A549 (cell line): ENCODE measurements at regions not wholly inside any gene's neighbourhood (a gene's known extent, or its start where the extent isn't known, plus 50 kb on each side); places are given as distances from the start of the nearest gene placed in this dataset.

Experiments
- ATAC-seq, 2 experiments: fragments of 200-7000 bp in 1 of 2; fragments of >200 bp in 1 of 2; cut with Nextera tagmentation in 1 of 2; cut with Tn5 transposase in 1 of 2; 3 replicates each; pipeline versions ENCODE4 v1.8.0 to v1.9.1; 2018 to 2020; ENCODE audit warnings: mild to moderate bottlenecking in 1 of 2, moderate library complexity in 1 of 2
- CTCF ChIA-PET: fragments of 300-600 bp; sonication (Branson Sonifier 250); formaldehyde crosslinking; extraction: SDS; loops from one replicate; lab custom pipeline; 2021; ENCODE audit warnings: antibody characterized with exemption, inconsistent platforms; lab: Yijun Ruan, JAX
- POLR2A ChIA-PET: fragments of 350-600 bp; formaldehyde crosslinking; extraction: SDS; loops from one replicate; lab custom pipeline; 2021; ENCODE audit warnings: antibody characterized with exemption, inconsistent platforms; lab: Yijun Ruan, JAX
- DNase-seq, 2 experiments: peaks; one replicate each; pipeline versions ENCODE4 v3.0.0 to v3.0.0-alpha.2; 2011 to 2016; ENCODE audit warnings: low read depth in 1 of 2, low spot score in 1 of 2
- FAIRE-seq: peaks from 2 replicates; lab custom pipeline; 2011; peaks lifted over from hg19 to GRCh38; lab: Jason Lieb, UNC
- H3K27ac ChIP-seq, 2 experiments: fragments of >200 bp; sonication (Bioruptor Twin); formaldehyde crosslinking; 3 replicates each; pipeline ENCODE4 v1.5.1; 2016 to 2017
- H3K4me1 ChIP-seq: fragments of >200 bp; sonication (Bioruptor Twin); formaldehyde crosslinking; 3 replicates; pipeline ENCODE4 v1.6.1; 2016
- H3K4me2 ChIP-seq: fragments of >200 bp; sonication (Bioruptor Twin); formaldehyde crosslinking; 3 replicates; pipeline ENCODE4 v1.6.1; 2016
- H3K4me3 ChIP-seq: fragments of >200 bp; sonication (Bioruptor Twin); formaldehyde crosslinking; 3 replicates; pipeline ENCODE4 v1.5.1; 2016
- H3K9me3 ChIP-seq: fragments of >200 bp; sonication (Bioruptor Twin); formaldehyde crosslinking; 3 replicates; pipeline ENCODE4 v1.6.1; 2016
- BCL3 ChIP-seq: fragments of >200 bp; sonication (Bioruptor Twin); formaldehyde crosslinking; IDR thresholded peaks from 3 replicates; pipeline ENCODE4 v1.6.1; 2016
- CBX2 ChIP-seq: fragments of 200-600 bp; sonication (generic); IDR thresholded peaks from 2 replicates; pipeline ENCODE4 v1.6.1; 2016; ENCODE audit warnings: low read depth, mild to moderate bottlenecking, borderline replicate concordance
- CHD2 ChIP-seq: fragments of 150-350 bp; IDR thresholded peaks from 2 replicates; pipeline ENCODE4 v1.6.1; 2014; ENCODE audit warnings: low read length; ENCODE audit not compliant: partially characterized antibody
- CHD4 ChIP-seq: fragments of 200-600 bp; sonication (generic); IDR thresholded peaks from 2 replicates; pipeline ENCODE4 v1.6.1; 2016; ENCODE audit warnings: antibody characterized with exemption, mild to moderate bottlenecking, borderline replicate concordance
- E2F6 ChIP-seq: IDR thresholded peaks from 2 replicates; pipeline ENCODE4 v1.6.1; 2012; ENCODE audit warnings: low read depth, borderline replicate concordance
- EP300 ChIP-seq, 2 experiments: fragments of >200 bp; sonication (Bioruptor Twin); formaldehyde crosslinking; IDR thresholded peaks; 2 replicates in 1 of 2; 3 replicates in 1 of 2; pipeline ENCODE4 v1.6.1; 2016 to 2017
- FOSB ChIP-seq: fragments of 250-450 bp; sonication (Bioruptor Pico); IDR thresholded peaks from 2 replicates; pipeline ENCODE4 v1.5.0; 2020; ENCODE audit warnings: mild to moderate bottlenecking, moderate library complexity
- FOSL2 ChIP-seq, 2 experiments: fragments of 450-650 bp in 1 of 2; fragments of >200 bp in 1 of 2; sonication (Bioruptor Twin) in 1 of 2; formaldehyde crosslinking; IDR thresholded peaks; 2 replicates each; pipeline versions ENCODE4 v1.5.0 to v1.6.1; 2016 to 2020; ENCODE audit warnings: mild to moderate bottlenecking in 1 of 2, moderate library complexity in 1 of 2
- HOXB5 ChIP-seq: fragments of 250-450 bp; sonication (Bioruptor Pico); IDR thresholded peaks from 2 replicates; pipeline ENCODE4 v1.5.0; 2020; ENCODE audit warnings: mild to moderate bottlenecking, moderate library complexity
- JUNB ChIP-seq: fragments of >200 bp; sonication (Bioruptor Twin); formaldehyde crosslinking; IDR thresholded peaks from 2 replicates; pipeline ENCODE4 v1.6.1; 2016
- MAFK ChIP-seq: fragments of 450-650 bp; IDR thresholded peaks from 2 replicates; pipeline ENCODE4 v1.6.1; 2014; ENCODE audit not compliant: partially characterized antibody
- MAZ ChIP-seq: fragments of 150-350 bp; IDR thresholded peaks from 2 replicates; pipeline ENCODE4 v1.6.1; 2014; ENCODE audit warnings: antibody characterized with exemption, low read depth, low read length, borderline replicate concordance
- PHF8 ChIP-seq: fragments of 200-600 bp; sonication (generic); IDR thresholded peaks from 2 replicates; pipeline ENCODE4 v1.6.1; 2016; ENCODE audit warnings: low read depth, mild to moderate bottlenecking, antibody characterized with exemption, moderate library complexity, borderline replicate concordance
- POLR2A ChIP-seq: IDR thresholded peaks from 2 replicates; pipeline ENCODE4 v1.6.1; 2012; ENCODE audit warnings: mild to moderate bottlenecking, low read length
- POLR2AphosphoS2 ChIP-seq: conservative IDR thresholded peaks from 2 replicates; pipeline ENCODE4 v1.6.1; 2012; ENCODE audit warnings: low read length, improper control_type of control experiment, inconsistent platforms
- RAD21 ChIP-seq, 2 experiments: fragments of >200 bp in 1 of 2; sonication (Bioruptor Twin) in 1 of 2; formaldehyde crosslinking in 1 of 2; IDR thresholded peaks in 1 of 2; conservative IDR thresholded peaks in 1 of 2; 2 replicates in 1 of 2; 3 replicates in 1 of 2; pipeline ENCODE4 v1.6.1; 2012 to 2018; ENCODE audit warnings: inconsistent platforms in 1 of 2
- RARB ChIP-seq: fragments of 250-450 bp; sonication (Bioruptor Pico); IDR thresholded peaks from 2 replicates; pipeline ENCODE4 v1.8.0; 2021; ENCODE audit warnings: mild to moderate bottlenecking, moderate library complexity
- RNF2 ChIP-seq: fragments of 200-600 bp; sonication (generic); IDR thresholded peaks from 2 replicates; pipeline ENCODE4 v1.6.1; 2016; ENCODE audit warnings: low read depth, mild to moderate bottlenecking, antibody characterized with exemption, moderate library complexity, borderline replicate concordance
- SMC3 ChIP-seq: fragments of >200 bp; sonication (Bioruptor Twin); formaldehyde crosslinking; IDR thresholded peaks from 3 replicates; pipeline ENCODE4 v1.6.1; 2018; ENCODE audit warnings: inconsistent platforms
- SREBF2 ChIP-seq: fragments of 450-650 bp; IDR thresholded peaks from 2 replicates; pipeline ENCODE4 v1.6.1; 2014; ENCODE audit warnings: mild to moderate bottlenecking, moderate library complexity
- TP53 ChIP-seq: fragments of 250-450 bp; sonication (Bioruptor Pico); IDR thresholded peaks from 2 replicates; pipeline ENCODE4 v1.5.0; 2021; ENCODE audit warnings: mild to moderate bottlenecking, moderate library complexity
- ZNF302 ChIP-seq: fragments of 250-450 bp; sonication (Bioruptor Pico); IDR thresholded peaks from 2 replicates; pipeline ENCODE4 v1.9.0; 2021; ENCODE audit warnings: inconsistent platforms, mild to moderate bottlenecking, moderate library complexity
- WGBS: methylation state at CpG from one replicate; pipeline ENCODE4 v1.1.6; 2017; ENCODE audit errors: missing lambda C conversion rate; 5-methylcytosine and 5-hydroxymethylcytosine counted together
- TF ChIP-seq, protein P1 (sequence below): fragments of >200 bp; sonication (Bioruptor Twin); formaldehyde crosslinking; IDR thresholded peaks from 3 replicates; pipeline ENCODE4 v1.5.1; 2016
- TF ChIP-seq, protein P2 (sequence below): IDR thresholded peaks from 2 replicates; pipeline ENCODE4 v1.6.1; 2012

- ChIA-PET POLR2A (no interaction called here), CTCF (interaction anchor here (0.9 to 4.3 kb wide), 5 partner anchors 10 to 41 kb away, joined by 3 to 34 read pairs (median 4); no protein-coding TSS in a partner anchor)
- Histone ChIP-seq H3K4me2 (no peak overlapping the region), H3K4me3 (no peak overlapping the region), H3K9me3 (no peaks in the 10 kb centered on the region), H3K4me1 (no peaks in the 10 kb centered on the region), H3K27ac (no peak overlapping the region)
- no peak for TF ChIP-seq TP53
- 35% methylated on average over 7 of the region's 7 CpGs for WGBS
- FAIRE-seq: no peak
- ATAC-seq: no peak
- no peak for DNase-seq
These were observed 332.4 kb downstream of the HACE1 start for GRCh38 chr6:104527311-104527710.

- ChIA-PET POLR2A (no interaction called here), CTCF (interaction anchor here (0.8 to 4.3 kb wide), 14 partner anchors 9 to 249 kb away, joined by 3 to 34 read pairs (median 4); no protein-coding TSS in a partner anchor)
- Histone ChIP-seq H3K4me2 (no peak overlapping the region), H3K4me3 (no peak overlapping the region), H3K27ac (no peak overlapping the region), H3K9me3 (no peaks in the 10 kb centered on the region), H3K4me1 (no peaks in the 10 kb centered on the region)
- no peak for FAIRE-seq
- WGBS: 28% methylated on average over 6 of the region's 6 CpGs
- DNase-seq: no peak
- no peak for TF ChIP-seq BCL3
- no peak for TF ChIP-seq E2F6
- no peak for TF ChIP-seq EP300 (IDR thresholded peaks at IDR 0.05)
- TF ChIP-seq SREBF2: no peak
- TF ChIP-seq POLR2A: no peak
- TF ChIP-seq MAZ: no peak
- no peak for ATAC-seq
These were observed 333.3 kb downstream of the HACE1 start for GRCh38 chr6:104526376-104526775.

DNA sequence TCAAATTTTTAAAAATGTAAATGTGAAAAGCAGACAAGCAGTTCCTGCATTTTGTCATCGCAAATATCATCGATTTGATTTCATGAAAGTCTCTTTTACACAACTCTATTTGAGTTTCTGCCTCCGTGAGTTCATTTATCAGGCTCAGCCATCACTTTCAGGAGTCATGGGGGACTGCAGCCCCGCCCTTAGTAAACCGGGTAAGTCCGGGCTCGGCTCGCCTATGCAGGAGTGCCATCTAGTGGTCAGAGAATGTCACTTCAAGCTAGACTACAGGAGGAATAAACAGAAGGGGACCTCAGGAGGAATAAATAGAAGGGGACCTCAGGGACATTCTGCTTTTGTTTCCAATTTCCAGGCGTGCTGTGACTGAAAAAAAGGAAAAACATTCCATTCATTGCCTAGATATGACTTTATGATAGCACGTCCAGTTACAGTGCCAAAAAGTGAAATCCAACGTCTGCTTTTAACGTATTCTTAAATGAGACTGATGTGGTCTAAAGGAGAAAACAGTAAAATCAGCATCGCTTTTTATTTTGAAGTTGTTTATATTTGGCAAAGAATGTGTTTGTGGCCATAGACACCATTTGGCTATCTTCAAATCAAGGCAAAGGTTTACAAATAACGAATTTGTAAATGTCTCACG, 333.9 kb downstream of the HACE1 start:
- no peaks in the 10 kb centered on the region for H3K9me3 ChIP-seq
- no peaks in the 10 kb centered on the region for H3K4me1 ChIP-seq
- ChIA-PET CTCF (interaction anchor here (0.8 to 4.3 kb wide), 14 partner anchors 8 to 249 kb away, joined by 3 to 34 read pairs (median 4); no protein-coding TSS in a partner anchor), POLR2A (no interaction called here)
- TF ChIP-seq, protein P1, sequence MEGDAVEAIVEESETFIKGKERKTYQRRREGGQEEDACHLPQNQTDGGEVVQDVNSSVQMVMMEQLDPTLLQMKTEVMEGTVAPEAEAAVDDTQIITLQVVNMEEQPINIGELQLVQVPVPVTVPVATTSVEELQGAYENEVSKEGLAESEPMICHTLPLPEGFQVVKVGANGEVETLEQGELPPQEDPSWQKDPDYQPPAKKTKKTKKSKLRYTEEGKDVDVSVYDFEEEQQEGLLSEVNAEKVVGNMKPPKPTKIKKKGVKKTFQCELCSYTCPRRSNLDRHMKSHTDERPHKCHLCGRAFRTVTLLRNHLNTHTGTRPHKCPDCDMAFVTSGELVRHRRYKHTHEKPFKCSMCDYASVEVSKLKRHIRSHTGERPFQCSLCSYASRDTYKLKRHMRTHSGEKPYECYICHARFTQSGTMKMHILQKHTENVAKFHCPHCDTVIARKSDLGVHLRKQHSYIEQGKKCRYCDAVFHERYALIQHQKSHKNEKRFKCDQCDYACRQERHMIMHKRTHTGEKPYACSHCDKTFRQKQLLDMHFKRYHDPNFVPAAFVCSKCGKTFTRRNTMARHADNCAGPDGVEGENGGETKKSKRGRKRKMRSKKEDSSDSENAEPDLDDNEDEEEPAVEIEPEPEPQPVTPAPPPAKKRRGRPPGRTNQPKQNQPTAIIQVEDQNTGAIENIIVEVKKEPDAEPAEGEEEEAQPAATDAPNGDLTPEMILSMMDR: peak; percentile 80
- TF ChIP-seq ZNF302 (CRISPR knock-in tag) (no peak), RARB (CRISPR knock-in tag) (no peak), SMC3 (peak; percentile 55), RAD21 (conservative IDR thresholded peaks at IDR 0.05 in 1 of 2, IDR thresholded peaks at IDR 0.05 in 1 of 2) (peak; percentile 83 to 86)
- no peak overlapping the region for H3K27ac ChIP-seq
- WGBS: 9% methylated on average over 15 of the region's 15 CpGs
- FAIRE-seq: no peak
- H3K4me3 ChIP-seq: peak overlapping the region; percentile 29; the same call in 2 of the 3 replicates
- ATAC-seq: peak; percentile 92 to 95
- peak overlapping the region; percentile 60 for H3K4me2 ChIP-seq
- peak; percentile 53 to 69 for DNase-seq

- DNase-seq: no peak
- Histone ChIP-seq H3K9me3 (no peaks in the 10 kb centered on the region), H3K27ac (no peak overlapping the region), H3K4me1 (no peaks in the 10 kb centered on the region), H3K4me2 (no peak overlapping the region), H3K4me3 (no peak overlapping the region)
- WGBS: 69% methylated on average over 6 of the region's 6 CpGs
- TF ChIP-seq RNF2: no peak
- TF ChIP-seq CBX2: no peak
- TF ChIP-seq JUNB: no peak
- TF ChIP-seq PHF8: no peak
- TF ChIP-seq, protein P2, sequence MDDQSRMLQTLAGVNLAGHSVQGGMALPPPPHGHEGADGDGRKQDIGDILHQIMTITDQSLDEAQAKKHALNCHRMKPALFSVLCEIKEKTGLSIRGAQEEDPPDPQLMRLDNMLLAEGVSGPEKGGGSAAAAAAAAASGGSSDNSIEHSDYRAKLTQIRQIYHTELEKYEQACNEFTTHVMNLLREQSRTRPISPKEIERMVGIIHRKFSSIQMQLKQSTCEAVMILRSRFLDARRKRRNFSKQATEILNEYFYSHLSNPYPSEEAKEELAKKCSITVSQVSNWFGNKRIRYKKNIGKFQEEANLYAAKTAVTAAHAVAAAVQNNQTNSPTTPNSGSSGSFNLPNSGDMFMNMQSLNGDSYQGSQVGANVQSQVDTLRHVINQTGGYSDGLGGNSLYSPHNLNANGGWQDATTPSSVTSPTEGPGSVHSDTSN: no peak
- no peak for TF ChIP-seq BCL3
- TF ChIP-seq FOSB: no peak
- no peak for TF ChIP-seq CHD2
- TF ChIP-seq POLR2A: no peak
- TF ChIP-seq POLR2AphosphoS2: no peak
- no peak for TF ChIP-seq CHD4
- no peak for TF ChIP-seq FOSL2 (IDR thresholded peaks at IDR 0.05)
- TF ChIP-seq FOSL2 (CRISPR knock-in tag; IDR thresholded peaks at IDR 0.05): no peak
- no peak for TF ChIP-seq SMC3
- no peak for TF ChIP-seq HOXB5 (CRISPR knock-in tag)
- TF ChIP-seq MAFK: no peak
- ATAC-seq: no peak
- POLR2A ChIA-PET: no interaction called here
- no peak for FAIRE-seq
- CTCF ChIA-PET: no interaction called here
These were observed 337.2 kb downstream of the HACE1 start for GRCh38 chr6:104522533-104522932.
